HEK293 (cell line): ENCODE measurements at regions not wholly inside any gene's neighbourhood (a gene's known extent, or its start where the extent isn't known, plus 50 kb on each side); places are given as distances from the start of the nearest gene placed in this dataset.

Source experiments
- CTCF ChIA-PET: fragments of 350-600 bp; formaldehyde crosslinking; extraction: SDS; loops from one replicate; lab custom pipeline; 2021; ENCODE audit warnings: antibody characterized with exemption; lab: Yijun Ruan, JAX
- POLR2A ChIA-PET: fragments of 300-600 bp; formaldehyde crosslinking; extraction: SDS; loops from one replicate; lab custom pipeline; 2020; ENCODE audit warnings: antibody characterized with exemption, inconsistent platforms; lab: Yijun Ruan, JAX
- H3K27ac ChIP-seq: fragments of 200-500 bp; sonication (Bioruptor generic); 2 replicates; pipeline ENCODE4 v1.5.1; 2014; ENCODE audit warnings: low read depth, low read length, control low read depth, inconsistent platforms; ENCODE audit errors: extremely low read depth
- H3K36me3 ChIP-seq, 2 experiments: fragments of 200-500 bp in 1 of 2; sonication (Bioruptor generic) in 1 of 2; 1 replicate in 1 of 2; 2 replicates in 1 of 2; pipeline ENCODE4 v1.5.1; 2014 to 2017; ENCODE audit warnings: inconsistent platforms in 2 of 2, low read length in 2 of 2; ENCODE audit not compliant: control insufficient read depth in 2 of 2, insufficient read depth in 1 of 2
- H3K4me1 ChIP-seq: fragments of 200-500 bp; sonication (Bioruptor generic); 2 replicates; pipeline ENCODE4 v1.5.1; 2014; ENCODE audit warnings: mild to moderate bottlenecking, low read length, inconsistent platforms; ENCODE audit not compliant: control insufficient read depth, insufficient read depth
- H3K4me3 ChIP-seq: 2 replicates; pipeline ENCODE4 v1.5.1; 2011; ENCODE audit warnings: low read depth, mild to moderate bottlenecking, control low read depth, low read length, moderate library complexity
- H3K9me3 ChIP-seq: fragments of 200-500 bp; sonication (Bioruptor generic); 2 replicates; pipeline ENCODE4 v1.5.1; 2014; ENCODE audit warnings: low read depth, low read length, inconsistent platforms; ENCODE audit not compliant: control insufficient read depth, insufficient read depth
- BCL6B ChIP-seq: fragments of 450-650 bp; formaldehyde crosslinking; IDR thresholded peaks from 2 replicates; pipeline ENCODE4 v1.5.1; 2017; ENCODE audit warnings: missing biosample characterization, missing genetic modification characterization
- ELK4 ChIP-seq: IDR thresholded peaks from 2 replicates; pipeline ENCODE4 v1.6.1; 2011; ENCODE audit warnings: mild to moderate bottlenecking, low read depth, low read length, borderline replicate concordance
- GLI4 ChIP-seq: fragments of 450-650 bp; formaldehyde crosslinking; IDR thresholded peaks from 2 replicates; pipeline ENCODE4 v1.5.1; 2016; ENCODE audit warnings: missing biosample characterization, missing genetic modification characterization
- GLIS1 ChIP-seq: fragments of 450-650 bp; formaldehyde crosslinking; IDR thresholded peaks from 2 replicates; pipeline ENCODE4 v1.5.1; 2016; ENCODE audit warnings: missing biosample characterization, missing genetic modification characterization
- IKZF3 ChIP-seq: fragments of 450-650 bp; IDR thresholded peaks from 2 replicates; pipeline ENCODE4 v1.5.0; 2018; ENCODE audit warnings: missing biosample characterization, mild to moderate bottlenecking, missing genetic modification characterization, moderate library complexity
- KLF7 ChIP-seq: fragments of 450-650 bp; formaldehyde crosslinking; IDR thresholded peaks from 2 replicates; pipeline ENCODE4 v1.5.1; 2016; ENCODE audit warnings: missing biosample characterization, missing genetic modification characterization, borderline replicate concordance
- SALL2 ChIP-seq: fragments of 450-650 bp; formaldehyde crosslinking; IDR thresholded peaks from 2 replicates; pipeline ENCODE4 v1.5.0; 2017; ENCODE audit warnings: missing biosample characterization, mild to moderate bottlenecking, missing genetic modification characterization, borderline replicate concordance
- SCRT2 ChIP-seq: fragments of 450-650 bp; formaldehyde crosslinking; IDR thresholded peaks from 2 replicates; pipeline ENCODE4 v1.5.1; 2016; ENCODE audit warnings: missing biosample characterization, missing genetic modification characterization
- SETDB1 ChIP-seq: IDR thresholded peaks from one replicate; pipeline ENCODE4 v1.6.1; 2017; ENCODE audit warnings: mild to moderate bottlenecking, low read length, moderate library complexity, mixed read lengths; ENCODE audit not compliant: insufficient read length
- ZBTB11 ChIP-seq: fragments of 450-650 bp; formaldehyde crosslinking; conservative IDR thresholded peaks from 2 replicates; pipeline ENCODE4 v1.5.1; 2016; ENCODE audit warnings: low read depth, missing biosample characterization, missing genetic modification characterization
- ZBTB26 ChIP-seq: fragments of 450-650 bp; formaldehyde crosslinking; optimal IDR thresholded peaks from 2 replicates; pipeline ENCODE3; 2016; ENCODE audit warnings: missing biosample characterization, mild to moderate bottlenecking, missing genetic modification characterization
- ZNF132 ChIP-seq: fragments of 450-650 bp; formaldehyde crosslinking; IDR thresholded peaks from 2 replicates; pipeline ENCODE4 v1.5.1; 2017; ENCODE audit warnings: missing biosample characterization, missing genetic modification characterization, borderline replicate concordance
- ZNF174 ChIP-seq: fragments of 450-650 bp; formaldehyde crosslinking; IDR thresholded peaks from 2 replicates; pipeline ENCODE4 v1.5.0; 2017; ENCODE audit warnings: missing biosample characterization, mild to moderate bottlenecking, missing genetic modification characterization
- ZNF26 ChIP-seq: fragments of 450-650 bp; formaldehyde crosslinking; IDR thresholded peaks from 2 replicates; pipeline ENCODE4 v1.5.1; 2016; ENCODE audit warnings: missing biosample characterization, missing genetic modification characterization
- ZNF266 ChIP-seq: fragments of 450-650 bp; formaldehyde crosslinking; IDR thresholded peaks from 2 replicates; pipeline ENCODE4 v1.5.1; 2016; ENCODE audit warnings: missing biosample characterization, missing genetic modification characterization, low read depth
- ZNF274 ChIP-seq, 2 experiments: fragments of 200-500 bp in 1 of 2; fragments of 450-650 bp in 1 of 2; sonication (Bioruptor generic) in 1 of 2; formaldehyde crosslinking in 1 of 2; IDR thresholded peaks; 2 replicates each; pipeline versions ENCODE4 v1.5.1 to v1.6.1; 2014 to 2016; ENCODE audit warnings: borderline replicate concordance in 1 of 2, inconsistent platforms in 1 of 2, low read length in 1 of 2, missing biosample characterization in 1 of 2, missing genetic modification characterization in 1 of 2
- ZNF335 ChIP-seq: fragments of 450-650 bp; formaldehyde crosslinking; conservative IDR thresholded peaks from 2 replicates; pipeline ENCODE4 v1.5.1; 2016; ENCODE audit warnings: missing biosample characterization, missing genetic modification characterization
- ZNF350 ChIP-seq: fragments of 450-650 bp; formaldehyde crosslinking; IDR thresholded peaks from 2 replicates; pipeline ENCODE4 v1.5.0; 2017; ENCODE audit warnings: missing biosample characterization, mild to moderate bottlenecking, missing genetic modification characterization
- ZNF362 ChIP-seq: fragments of 450-650 bp; formaldehyde crosslinking; IDR thresholded peaks from 2 replicates; pipeline ENCODE4 v1.5.1; 2016; ENCODE audit warnings: missing biosample characterization, missing genetic modification characterization
- ZNF404 ChIP-seq: fragments of 450-650 bp; formaldehyde crosslinking; IDR thresholded peaks from 2 replicates; pipeline ENCODE4 v1.5.1; 2017; ENCODE audit warnings: missing biosample characterization, missing genetic modification characterization
- ZNF416 ChIP-seq: fragments of 450-650 bp; formaldehyde crosslinking; IDR thresholded peaks from 2 replicates; pipeline ENCODE4 v1.5.1; 2016; ENCODE audit warnings: missing biosample characterization, missing genetic modification characterization
- ZNF629 ChIP-seq: fragments of 450-650 bp; formaldehyde crosslinking; IDR thresholded peaks from 2 replicates; pipeline ENCODE4 v1.5.1; 2017; ENCODE audit warnings: missing biosample characterization, missing genetic modification characterization
- ZNF654 ChIP-seq: fragments of 450-650 bp; formaldehyde crosslinking; IDR thresholded peaks from 2 replicates; pipeline ENCODE4 v1.5.1; 2016; ENCODE audit warnings: low read depth, missing biosample characterization, missing genetic modification characterization
- ZNF777 ChIP-seq: fragments of 450-650 bp; formaldehyde crosslinking; IDR thresholded peaks from 2 replicates; pipeline ENCODE4 v1.5.1; 2017; ENCODE audit warnings: missing biosample characterization, missing genetic modification characterization, borderline replicate concordance

- H3K4me1 ChIP-seq: no peaks in the 10 kb centered on the region
- no peak overlapping the region for H3K27ac ChIP-seq
- CTCF ChIA-PET: no interaction called here
- H3K9me3 ChIP-seq: no peaks in the 10 kb centered on the region
- POLR2A ChIA-PET: no interaction called here
- TF ChIP-seq ZNF174 (no peak), ELK4 (no peak), SETDB1 (no peak), ZBTB11 (tag by site-specific recombination) (no peak), SALL2 (tag by site-specific recombination) (no peak), GLIS1 (tag by site-specific recombination) (no peak), GLI4 (tag by site-specific recombination) (no peak), ZNF26 (tag by site-specific recombination) (no peak), ZNF274 (IDR thresholded peaks at IDR 0.05; ENCODE audit: low read length) (no peak), ZNF274 (tag by site-specific recombination; IDR thresholded peaks at IDR 0.05; ENCODE audit: borderline replicate concordance) (no peak), BCL6B (tag by site-specific recombination) (no peak), KLF7 (no peak), ZNF629 (tag by site-specific recombination) (no peak), ZNF404 (tag by site-specific recombination) (no peak), ZNF777 (tag by site-specific recombination) (no peak)
- H3K36me3 ChIP-seq: no peaks in the 10 kb centered on the region
- H3K4me3 ChIP-seq: no peak overlapping the region
Observed at GRCh38 chr3:44050101-44050500, 191.6 kb upstream of the TOPAZ1 start.

- ChIA-PET POLR2A (no interaction called here), CTCF (no interaction called here)
- H3K9me3 ChIP-seq: no peaks in the 10 kb centered on the region
- no peaks in the 10 kb centered on the region for H3K36me3 ChIP-seq
- TF ChIP-seq ZNF362 (tag by site-specific recombination) (no peak), ZNF335 (tag by site-specific recombination) (no peak), IKZF3 (tag by site-specific recombination) (no peak), SCRT2 (tag by site-specific recombination) (no peak), ZNF266 (tag by site-specific recombination) (no peak), ZNF416 (no peak), ZNF777 (tag by site-specific recombination) (no peak), ZNF132 (no peak), ZNF350 (tag by site-specific recombination) (no peak), ZBTB26 (tag by site-specific recombination) (no peak), ZNF654 (tag by site-specific recombination) (no peak)
- no peak overlapping the region for H3K27ac ChIP-seq
- no peaks in the 10 kb centered on the region for H3K4me1 ChIP-seq
- H3K4me3 ChIP-seq: no peak overlapping the region
Observed at GRCh38 chr3:44050867-44051266, 190.8 kb upstream of the TOPAZ1 start.
